ENCODE measurements at regions not wholly inside any gene's neighbourhood (a gene's known extent, or its start where the extent isn't known, plus 50 kb on each side); places are given as distances from the start of the nearest gene placed in this dataset.

- no peak for TF ChIP-seq ZNF281 (CRISPR knock-in tag; IDR thresholded peaks at IDR 0.05)
- no peak for TF ChIP-seq MAX (CRISPR knock-in tag; IDR thresholded peaks at IDR 0.05)
Observed at GRCh38 chr7:50153148-50153547, 60.1 kb upstream of the ZPBP start.
